Left hindlimb (tissue), 1 donor: ENCODE measurements at regions not wholly inside any gene's neighbourhood (a gene's known extent, or its start where the extent isn't known, plus 50 kb on each side); places are given as distances from the start of the nearest gene placed in this dataset.

ENCODE experiments used
- DNase-seq: peaks from one replicate; pipeline ENCODE4 v3.0.0-alpha.2; 2018

DNA sequence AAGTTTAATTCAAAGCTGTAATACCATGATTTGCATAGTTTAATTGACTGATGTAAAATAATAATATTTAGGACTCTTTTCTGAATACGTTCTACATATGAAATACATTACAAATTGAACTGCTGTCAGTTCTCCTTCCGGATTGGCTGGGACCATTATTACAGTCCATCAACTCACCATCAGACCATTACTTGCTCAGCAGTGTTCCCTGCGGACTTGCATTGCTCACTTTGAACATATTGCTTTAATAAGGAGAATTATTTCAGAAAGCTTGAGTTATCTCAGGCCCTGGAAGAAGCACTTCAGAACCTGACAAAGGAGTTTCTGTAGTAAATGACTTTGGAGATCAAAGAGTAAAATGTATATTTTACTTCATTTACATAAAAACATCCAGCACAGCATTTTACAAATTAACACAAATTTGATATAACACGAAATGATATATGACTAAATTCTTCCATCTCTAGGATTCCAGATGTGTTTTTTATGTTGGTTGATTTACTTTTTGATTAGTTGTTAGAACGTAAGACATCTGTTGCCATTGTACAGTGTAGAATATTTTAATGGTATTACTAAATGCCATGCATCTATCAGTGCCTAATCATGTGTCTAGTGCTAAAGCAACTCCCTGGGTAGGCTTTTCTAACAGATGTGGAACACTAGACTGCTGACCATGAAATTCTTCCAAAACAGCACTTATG is 418.5 kb upstream of the SEMA3A start:
- DNase-seq, result no peak

DNA sequence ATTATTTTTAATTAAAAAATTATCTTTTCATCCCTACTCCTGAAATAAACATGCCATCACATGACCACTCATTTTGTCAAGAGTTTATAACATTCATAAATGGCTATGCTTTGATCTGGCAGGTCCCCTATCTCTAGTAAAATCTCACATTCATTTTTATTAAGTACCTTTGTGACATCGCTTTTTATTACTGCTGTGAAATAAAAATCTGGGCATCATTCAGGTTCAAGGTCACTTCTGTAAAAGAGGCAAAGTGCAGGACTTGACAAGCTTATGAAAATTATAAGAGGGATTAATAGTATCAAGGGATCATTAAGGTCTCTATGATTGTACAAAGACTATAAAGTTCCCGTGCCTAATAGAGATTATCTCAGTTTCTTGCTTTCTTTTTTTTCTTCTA is 416.8 kb upstream of the SEMA3A start:
- DNase-seq, result no peak

DNA sequence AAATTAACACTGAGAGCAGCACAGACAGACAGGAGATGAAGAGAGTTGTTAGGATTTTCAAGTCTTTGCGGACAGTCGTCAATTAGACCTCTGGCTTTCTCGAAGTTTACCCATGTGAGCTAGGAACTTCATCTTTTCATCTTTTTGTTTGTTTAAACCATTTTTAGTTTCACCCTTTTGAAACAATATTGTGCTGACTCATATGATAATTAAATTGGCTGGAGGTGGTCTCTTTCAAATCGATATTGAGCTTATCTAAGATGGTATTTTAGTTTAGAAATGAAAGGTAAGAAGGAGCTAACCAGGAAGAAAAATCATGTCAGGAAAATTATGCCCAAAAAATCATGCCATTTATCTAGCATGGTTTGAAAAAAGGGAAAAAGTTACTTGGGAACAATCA is 415.8 kb upstream of the SEMA3A start:
- no peak for DNase-seq

DNA sequence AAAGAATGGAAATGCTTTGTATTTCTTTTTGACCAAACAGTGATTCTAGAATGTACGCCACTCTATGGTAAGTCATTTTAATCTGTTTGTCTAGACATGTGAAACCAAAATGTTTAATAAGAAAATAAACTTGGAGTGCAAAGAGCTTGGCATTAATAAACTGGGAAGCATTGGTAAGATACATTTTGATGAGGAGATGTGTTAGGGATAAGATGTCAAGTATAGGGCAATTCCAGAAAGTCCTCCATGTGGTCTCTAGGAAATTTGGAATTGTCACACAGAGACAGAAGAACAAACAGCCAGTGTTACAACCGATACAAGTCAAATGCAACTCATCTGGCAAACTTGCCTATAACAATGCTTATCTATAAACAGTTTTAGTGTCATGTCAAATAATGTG is 410.7 kb upstream of the SEMA3A start:
- no peak for DNase-seq

DNA sequence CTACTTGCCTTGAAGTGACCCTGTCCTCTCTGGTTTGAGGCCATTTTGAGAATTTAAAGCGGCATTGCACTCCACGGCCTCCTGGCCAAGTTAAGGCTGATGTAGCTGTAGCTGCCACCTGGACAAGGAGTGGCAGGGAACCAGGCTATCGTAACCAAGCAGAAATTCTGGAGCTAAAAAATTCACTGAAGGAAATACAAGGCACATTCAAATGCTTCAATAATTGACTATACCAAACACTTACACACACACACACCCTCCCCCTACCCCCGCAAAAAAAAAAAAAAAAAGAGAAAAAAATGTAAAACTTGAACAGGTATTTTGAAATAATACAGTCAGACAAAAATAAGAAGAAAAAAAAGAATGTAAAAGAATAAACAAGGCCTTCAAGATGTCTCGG is 409.0 kb upstream of the SEMA3A start:
- DNase-seq, result no peak

DNA sequence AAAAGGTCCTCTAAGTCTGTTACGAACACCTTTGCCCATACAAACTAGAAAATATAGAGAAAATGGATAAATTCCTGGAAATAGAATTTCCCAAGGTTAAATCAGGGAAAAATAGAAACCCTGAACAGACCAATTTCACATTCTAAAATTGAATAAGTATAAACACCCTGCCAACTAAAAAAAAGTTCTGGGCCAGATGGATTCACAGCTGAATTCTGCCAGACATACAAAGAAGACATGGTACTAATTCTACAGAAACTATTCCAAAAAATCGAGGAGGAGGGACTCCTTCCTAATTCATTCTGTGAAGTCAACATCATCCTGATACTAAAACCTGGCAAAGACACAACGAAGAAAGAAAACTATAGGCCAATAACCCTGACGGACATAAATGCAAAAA is 400.4 kb upstream of the SEMA3A start:
- no peak for DNase-seq

DNA sequence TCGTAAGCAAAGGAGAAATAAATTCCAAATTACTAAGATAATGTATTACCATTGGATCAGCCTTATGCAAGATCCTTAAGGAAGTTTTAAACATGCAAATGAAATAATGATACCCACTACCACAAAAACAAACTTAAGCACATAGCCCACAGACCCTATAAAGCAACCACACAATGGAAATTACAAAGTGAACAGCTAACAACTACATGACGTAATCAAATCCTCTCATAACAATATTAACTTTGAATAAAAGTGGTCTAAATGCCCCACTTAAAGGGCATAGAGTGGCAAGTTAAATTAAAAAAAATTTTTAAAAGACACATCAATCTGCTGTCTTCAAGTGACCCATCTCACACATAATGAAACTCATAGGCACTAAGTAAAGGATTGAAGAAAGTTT is 397.3 kb upstream of the SEMA3A start:
- DNase-seq, result no peak

DNA sequence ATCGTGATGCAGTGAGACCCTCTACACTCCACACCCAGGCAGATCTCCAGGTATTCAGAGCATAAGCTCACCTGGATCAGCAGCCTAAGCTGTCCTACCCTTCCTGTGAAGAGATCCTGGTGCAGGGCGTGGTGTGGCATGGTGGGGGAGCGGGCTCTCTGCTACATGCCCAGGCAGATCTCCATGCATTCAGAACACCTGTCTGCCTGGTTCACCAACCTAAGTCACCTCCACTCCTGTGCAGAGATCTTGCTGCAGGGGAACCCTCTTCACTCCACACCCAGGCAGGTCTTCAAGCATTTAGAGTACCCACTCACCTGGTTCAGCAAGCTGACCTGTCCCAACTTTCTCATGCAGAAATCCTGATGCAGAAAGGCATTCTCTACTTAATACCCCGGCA is 394.4 kb upstream of the SEMA3A start:
- no peak for DNase-seq

DNA sequence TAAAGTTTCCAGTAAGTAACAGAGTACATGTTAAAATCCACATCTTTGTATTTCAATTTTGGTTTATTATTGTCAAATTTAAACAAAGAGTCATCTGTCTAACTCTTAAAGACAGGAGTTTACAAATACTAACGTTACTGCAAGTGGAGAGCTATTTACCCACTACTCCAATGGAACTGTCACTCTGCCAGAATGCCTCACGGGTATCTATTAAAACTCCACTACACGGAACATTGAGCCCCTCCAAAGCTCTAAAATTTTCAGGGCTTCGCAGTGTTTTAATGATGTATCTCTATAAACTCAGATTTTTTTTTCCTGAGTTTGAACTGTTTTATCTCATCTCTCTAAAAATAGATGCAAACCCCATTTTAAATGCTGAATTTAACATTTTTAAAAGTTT is 388.7 kb upstream of the SEMA3A start:
- DNase-seq, result no peak

DNA sequence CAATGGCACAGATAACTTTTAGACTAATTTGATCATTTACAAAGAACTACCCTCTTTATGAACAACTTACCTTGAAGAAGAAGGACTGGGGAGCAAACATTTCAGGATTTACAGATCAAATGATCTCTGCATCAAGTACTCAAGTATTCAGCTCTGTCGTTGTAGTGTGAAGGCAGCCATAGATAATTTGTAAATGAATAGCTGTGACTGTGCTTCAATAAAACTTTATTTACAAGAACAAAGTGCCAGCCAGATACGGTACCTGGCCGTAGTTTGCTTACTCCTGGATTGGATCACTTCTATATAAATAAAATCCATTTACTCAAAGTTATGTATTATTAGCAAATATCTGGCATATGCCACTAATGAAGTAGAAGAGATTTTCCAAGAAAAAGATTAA is 388.2 kb upstream of the SEMA3A start:
- DNase-seq, result no peak

DNA sequence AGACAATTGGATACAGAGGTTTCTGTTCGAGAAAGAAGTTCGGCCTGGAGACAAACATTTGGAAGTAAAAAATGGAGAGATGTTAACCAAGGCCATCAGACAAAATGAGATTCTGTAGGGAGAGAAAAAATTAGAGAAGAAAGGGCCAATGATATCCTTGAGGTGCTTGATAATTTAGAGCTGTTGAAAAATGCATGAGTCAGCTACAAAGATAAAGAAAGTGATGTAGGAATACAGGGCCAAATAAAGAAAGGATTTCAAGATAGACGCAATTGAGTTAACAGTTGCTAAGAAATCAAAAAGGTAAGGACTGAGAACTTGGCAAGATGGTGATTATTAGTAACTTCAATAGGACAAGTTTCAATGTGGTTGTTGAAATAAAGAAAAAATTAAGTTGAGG is 384.2 kb upstream of the SEMA3A start:
- no peak for DNase-seq

DNA sequence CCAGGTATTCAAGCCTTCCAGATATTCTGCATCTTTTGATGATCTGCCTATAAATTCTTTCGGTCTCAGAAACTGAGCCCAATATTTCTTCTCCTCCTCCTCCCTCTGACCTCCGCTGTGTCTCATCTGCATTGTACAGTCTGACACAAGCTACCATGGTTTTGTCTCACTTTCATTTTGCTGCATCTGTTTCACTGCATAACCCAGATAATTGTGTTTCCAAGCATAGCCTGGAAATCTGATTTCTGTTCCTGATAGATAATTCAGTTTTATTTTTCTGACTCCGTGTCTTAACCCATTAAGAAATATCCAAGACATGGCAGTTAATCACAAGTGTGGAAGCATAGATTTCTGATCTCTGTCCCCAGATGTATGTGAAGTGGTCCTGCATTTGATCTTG is 374.2 kb upstream of the SEMA3A start:
- DNase-seq, result no peak

DNA sequence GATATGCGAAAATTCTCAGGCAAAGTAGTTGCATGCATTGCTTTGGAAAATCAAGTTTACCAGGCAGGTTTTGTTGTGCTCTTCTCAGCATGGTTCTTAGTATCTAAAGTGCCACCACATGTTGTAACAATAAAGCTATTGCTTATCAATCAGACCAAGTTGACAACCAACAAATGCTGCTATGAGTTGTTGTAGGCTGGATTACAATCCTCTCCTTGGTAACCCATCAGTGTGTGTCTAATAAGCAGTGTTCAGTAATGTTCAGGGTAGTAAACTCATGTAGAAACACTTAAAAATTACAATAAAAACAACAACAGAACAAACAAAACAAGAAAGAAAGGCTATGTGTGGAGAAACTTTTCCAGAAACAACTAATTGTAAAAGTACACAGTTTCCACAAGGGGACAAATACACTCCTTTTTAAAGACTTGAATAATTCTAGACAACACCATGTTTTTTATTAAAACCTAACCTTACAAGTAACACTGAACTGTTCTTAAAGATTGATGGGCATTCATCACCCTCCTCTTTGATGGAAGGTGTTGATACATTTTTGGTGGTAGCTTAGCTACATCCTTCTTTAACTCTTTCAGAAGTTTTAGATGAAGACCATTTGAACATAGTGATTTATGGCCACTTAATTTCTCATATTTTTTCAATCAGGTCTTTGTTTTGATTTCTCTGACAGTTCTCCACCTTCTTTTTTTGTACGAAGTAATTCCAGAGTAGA is 370.9 kb upstream of the SEMA3A start:
- no peak for DNase-seq

DNA sequence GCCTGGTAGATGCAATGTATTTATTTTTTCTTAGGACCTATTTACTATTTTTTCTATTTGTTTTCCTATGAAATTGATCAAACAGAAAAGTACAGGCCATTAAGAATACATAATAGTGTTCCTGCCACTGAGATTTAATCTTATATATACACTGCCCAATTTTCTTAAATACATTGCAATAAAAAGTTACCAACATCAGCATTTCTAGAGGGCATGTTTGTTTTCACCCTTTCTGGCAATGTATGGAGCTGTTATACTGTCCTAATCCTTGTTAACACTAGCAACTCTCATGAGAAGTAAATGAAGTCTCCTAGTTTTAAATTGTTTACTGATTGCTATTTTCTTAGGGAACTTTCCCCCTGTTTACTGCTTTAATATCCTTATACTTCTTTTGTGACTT is 359.1 kb upstream of the SEMA3A start:
- no peak for DNase-seq

DNA sequence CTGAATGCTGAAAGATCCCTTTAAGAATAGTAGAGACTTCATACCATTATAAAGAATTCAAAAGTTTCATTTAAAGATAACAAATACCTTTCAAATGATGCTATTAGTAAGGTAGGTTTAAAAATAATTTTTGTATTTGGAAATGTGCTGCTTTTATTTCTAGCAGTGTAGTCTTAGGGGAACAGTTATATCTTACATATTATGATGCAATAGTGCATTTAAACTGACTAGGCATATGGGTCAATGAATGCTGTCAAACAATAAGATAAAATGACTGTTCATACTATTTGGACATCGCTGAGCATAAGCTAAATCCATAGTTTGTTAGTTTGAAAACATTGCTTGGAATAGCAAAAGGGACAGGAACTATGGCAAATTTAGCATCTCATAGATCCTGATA is 354.8 kb upstream of the SEMA3A start:
- DNase-seq, result no peak

DNA sequence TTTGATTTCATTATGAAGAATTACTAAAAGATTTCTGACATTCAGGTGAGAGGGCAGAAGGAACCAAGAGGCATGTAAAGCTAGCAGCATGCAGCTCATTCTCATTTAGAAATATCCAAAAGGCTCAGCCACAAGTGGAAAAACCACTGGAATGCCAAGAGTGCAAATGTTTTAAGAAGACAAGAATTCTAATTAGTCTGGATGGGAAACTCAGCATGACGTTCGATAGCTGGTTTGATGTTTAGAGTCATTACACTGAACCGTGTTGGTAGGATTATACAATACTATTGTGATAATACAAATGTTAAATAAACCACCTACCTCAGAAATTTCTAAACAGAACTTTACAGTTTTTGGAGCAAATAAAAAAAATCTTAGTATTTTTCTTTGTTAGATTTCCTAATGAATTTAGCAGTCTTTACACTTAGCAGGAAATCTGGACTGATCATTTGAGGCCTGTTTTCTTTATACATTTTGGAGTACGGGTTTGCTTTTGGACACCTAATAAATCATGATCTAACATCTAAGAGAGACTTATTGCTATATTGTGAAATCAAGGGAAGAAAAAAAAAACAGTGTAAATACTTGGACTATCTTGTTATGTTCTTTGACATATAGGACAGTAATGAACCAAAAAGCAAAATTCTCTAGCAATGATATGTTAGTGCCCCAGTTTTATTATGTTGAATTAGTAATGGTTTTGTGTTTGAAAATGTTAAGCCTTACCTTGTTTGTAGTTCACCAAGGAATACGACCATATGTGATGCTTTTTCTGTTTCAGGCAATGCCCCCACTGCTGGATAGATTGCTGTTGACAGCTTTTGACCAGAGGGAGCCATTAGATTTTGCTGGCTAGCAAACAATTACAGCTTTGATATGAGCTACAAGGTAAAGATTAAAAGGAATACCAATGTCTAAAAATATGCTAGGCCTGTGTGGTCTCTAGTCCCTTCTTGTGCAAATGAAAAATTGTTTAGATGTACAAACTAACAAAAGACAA is 354.1 kb upstream of the SEMA3A start:
- DNase-seq, result no peak

DNA sequence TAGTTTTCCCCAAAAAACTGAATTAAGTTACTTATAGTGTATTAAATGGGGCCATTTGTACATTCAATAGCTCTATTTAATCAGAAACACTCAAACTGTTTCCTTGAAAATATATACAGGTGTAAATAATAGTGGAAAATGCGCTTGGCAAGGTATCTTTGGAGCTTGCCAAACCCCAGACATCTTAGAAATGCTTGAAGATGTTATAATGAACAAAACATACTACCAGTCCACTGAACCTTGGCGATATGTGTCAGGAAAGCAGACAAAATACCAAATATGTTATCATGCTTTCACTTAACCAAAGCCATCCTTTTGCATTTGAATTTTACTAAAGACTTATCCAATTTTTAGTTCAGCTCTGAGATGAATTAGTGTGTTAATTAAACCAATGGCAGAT is 352.7 kb upstream of the SEMA3A start:
- DNase-seq, result no peak

DNA sequence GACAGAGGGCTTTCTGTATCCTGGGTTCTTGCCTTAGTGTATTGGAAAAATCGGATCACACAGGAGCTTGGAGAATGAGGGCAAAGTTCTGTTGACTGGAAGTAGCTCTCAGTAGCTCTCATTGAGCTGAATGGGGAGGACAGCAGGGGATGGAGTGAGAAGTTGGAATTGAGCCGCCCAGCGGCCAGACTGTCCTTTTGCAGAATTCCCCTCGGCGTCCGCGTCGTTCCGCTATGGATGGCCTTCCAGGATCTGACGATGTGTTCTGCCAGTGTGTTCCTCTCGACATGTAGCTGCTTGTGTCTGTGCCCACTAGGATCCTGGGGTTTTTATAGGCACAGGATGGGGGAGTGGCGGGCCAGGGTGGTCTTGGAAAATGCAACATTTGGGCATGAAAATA is 351.8 kb upstream of the SEMA3A start:
- no peak for DNase-seq

DNA sequence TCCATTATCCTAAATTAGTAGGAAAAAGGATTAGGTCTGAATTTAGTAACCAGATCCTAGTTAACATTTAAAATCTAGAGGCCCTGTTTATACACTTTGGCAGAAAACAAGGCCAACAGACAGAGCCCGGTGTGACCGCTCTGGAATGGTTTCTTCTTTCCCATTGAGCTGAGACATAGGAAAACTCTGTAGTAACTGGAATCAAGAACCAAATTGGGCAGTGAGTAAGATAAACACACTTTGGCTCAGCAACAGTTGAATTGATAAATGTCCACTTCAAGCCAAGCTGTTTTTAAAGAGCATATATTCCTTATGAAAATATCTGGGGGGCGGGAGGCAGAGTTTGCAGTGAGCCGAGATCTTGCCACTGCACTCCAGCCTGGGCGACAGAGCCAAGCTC is 343.7 kb upstream of the SEMA3A start:
- DNase-seq, result no peak

DNA sequence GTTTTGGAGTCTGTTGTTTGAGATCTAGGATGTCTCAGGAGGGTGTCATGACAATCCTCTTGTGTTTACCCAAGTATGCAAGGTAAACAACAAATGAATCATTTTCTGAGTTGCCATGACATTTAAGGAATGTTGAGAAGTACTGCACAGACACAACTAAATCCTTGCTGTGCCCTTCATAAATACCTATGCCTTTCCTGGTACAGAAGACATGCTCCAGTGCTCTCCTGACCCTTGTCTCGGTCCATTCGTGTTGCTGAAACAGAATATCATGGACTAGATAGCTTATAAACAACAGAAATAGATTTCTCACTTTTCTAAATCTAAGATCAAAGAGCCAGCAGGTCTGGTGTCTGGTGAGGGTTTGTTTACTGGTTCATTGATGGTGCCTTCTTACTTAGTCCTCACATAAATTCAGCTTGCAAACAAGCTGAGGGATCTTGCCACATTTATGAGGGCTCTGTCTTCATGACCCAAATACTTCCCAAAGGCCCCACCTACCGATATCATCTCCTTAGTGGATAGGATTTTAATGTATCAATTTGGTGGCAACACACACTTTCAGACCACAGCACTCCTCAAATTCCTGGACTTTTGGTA is 341.8 kb upstream of the SEMA3A start:
- DNase-seq, result no peak

DNA sequence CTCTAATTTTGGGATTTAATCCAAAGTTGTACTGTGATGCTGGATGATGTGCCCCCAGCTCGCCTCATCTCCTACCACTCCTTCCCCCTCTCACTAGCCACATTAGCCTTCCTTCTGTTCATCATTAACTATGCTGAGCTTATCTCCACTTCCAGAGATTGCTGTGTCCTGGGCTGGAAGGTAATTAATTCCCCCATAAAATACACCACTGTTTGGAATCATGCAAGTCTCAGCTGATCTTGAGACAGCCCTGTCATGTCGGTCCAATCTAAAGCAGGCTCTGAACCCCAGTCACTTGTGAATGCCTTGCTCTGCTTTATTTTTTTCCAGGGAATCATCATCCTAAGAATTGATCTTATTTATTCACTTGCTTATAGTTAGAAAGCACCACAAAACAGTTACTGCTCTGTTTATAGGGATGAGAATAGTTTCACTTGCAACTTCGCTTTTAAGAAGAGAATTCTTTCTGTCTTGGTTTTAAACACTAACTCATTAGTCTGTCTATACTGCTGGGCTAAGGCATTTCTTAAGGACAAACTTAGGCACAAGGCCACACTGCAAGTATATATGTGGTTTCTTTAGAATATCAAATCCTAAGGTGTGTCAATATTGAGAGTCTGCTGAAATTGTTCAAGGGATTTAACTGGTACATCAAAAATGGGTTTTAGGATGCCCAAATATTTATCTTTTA is 341.1 kb upstream of the SEMA3A start:
- no peak for DNase-seq

DNA sequence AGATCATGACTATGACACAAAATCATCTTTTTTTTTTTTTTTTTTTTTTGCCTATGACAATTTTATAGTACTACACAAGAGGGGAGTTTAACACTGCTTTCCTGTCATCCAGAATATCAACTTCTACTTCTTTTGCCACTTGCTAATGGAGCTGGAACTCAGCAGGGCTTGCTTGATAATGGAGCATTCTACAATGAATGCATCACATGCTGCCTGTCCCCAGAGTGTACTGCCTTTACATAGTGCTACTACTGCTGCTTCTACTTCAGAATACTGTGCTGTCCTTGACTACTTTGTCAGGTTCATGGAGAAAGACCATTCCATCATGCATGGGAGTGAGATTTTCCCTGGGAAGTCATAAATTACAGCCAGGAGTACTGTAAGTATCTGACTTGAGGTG is 338.6 kb upstream of the SEMA3A start:
- DNase-seq, result no peak

DNA sequence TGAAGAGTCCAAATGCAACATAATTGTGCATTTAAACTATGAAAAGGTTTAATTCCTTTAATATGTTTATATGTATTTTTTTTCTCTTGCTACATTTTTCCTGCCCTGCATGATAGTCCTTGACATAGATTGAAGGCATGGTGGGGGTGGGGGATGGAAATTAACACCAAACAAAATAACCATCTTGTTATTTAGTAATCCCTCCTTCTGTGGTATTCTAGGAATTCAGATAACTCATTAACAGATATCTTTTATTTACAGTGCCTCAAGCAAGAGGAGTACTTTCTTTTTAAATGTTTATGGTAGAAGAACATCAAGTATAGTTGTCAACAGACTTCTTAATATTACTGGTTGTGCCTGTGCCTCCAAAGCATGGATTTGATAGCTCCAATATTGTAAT is 337.6 kb upstream of the SEMA3A start:
- DNase-seq, result no peak
